Hepatocyte (in vitro differentiated cells): ENCODE measurements at regions not wholly inside any gene's neighbourhood (a gene's known extent, or its start where the extent isn't known, plus 50 kb on each side); places are given as distances from the start of the nearest gene placed in this dataset.

Source experiments
- DNase-seq: peaks from one replicate; pipeline ENCODE4 v3.0.0-alpha.2; 2016; ENCODE audit warnings: low spot score
- H2AFZ ChIP-seq: fragments of 200-600 bp; sonication (generic); 2 replicates; pipeline ENCODE4 v1.6.0; 2016; ENCODE audit warnings: antibody characterized with exemption, mild to moderate bottlenecking
- H3K27ac ChIP-seq: fragments of 200-600 bp; sonication (generic); 2 replicates; pipeline ENCODE4 v1.5.1; 2016; ENCODE audit warnings: mild to moderate bottlenecking
- H3K27me3 ChIP-seq: fragments of 200-600 bp; sonication (generic); 2 replicates; pipeline ENCODE4 v1.6.1; 2016
- H3K36me3 ChIP-seq: fragments of 200-600 bp; sonication (generic); replicated peaks from 2 replicates; pipeline ENCODE4 v1.5.1; 2016; ENCODE audit warnings: low read depth; ENCODE audit not compliant: insufficient read depth
- H3K4me1 ChIP-seq: fragments of 200-600 bp; sonication (generic); 2 replicates; pipeline ENCODE4 v1.5.1; 2016; ENCODE audit warnings: mild to moderate bottlenecking, moderate library complexity; ENCODE audit not compliant: insufficient read depth
- H3K4me2 ChIP-seq: fragments of 200-600 bp; sonication (generic); 2 replicates; pipeline ENCODE4 v1.6.0; 2016
- H3K4me3 ChIP-seq: fragments of 200-600 bp; sonication (generic); 2 replicates; pipeline ENCODE4 v1.5.1; 2016; ENCODE audit warnings: mild to moderate bottlenecking
- H3K79me2 ChIP-seq: fragments of 200-600 bp; sonication (generic); 2 replicates; pipeline ENCODE4 v1.6.0; 2017; ENCODE audit warnings: mild to moderate bottlenecking
- H3K9me2 ChIP-seq: fragments of 200-600 bp; sonication (generic); replicated peaks from 2 replicates; pipeline ENCODE4 v1.6.0; 2017; ENCODE audit warnings: mild to moderate bottlenecking; ENCODE audit not compliant: insufficient read depth
- H3K9me3 ChIP-seq: fragments of 200-600 bp; sonication (generic); 2 replicates; pipeline ENCODE4 v1.5.1; 2016; ENCODE audit warnings: low read depth, mild to moderate bottlenecking
- H4K20me1 ChIP-seq: fragments of 200-600 bp; sonication (generic); 2 replicates; pipeline ENCODE4 v1.6.0; 2016; ENCODE audit warnings: mild to moderate bottlenecking; ENCODE audit not compliant: insufficient read depth, poor library complexity, severe bottlenecking
- EZH2 ChIP-seq: fragments of 200-600 bp; sonication (generic); IDR thresholded peaks from 2 replicates; pipeline ENCODE4 v1.6.1; 2016; ENCODE audit warnings: antibody characterized with exemption, mild to moderate bottlenecking, borderline replicate concordance
- EZH2phosphoT487 ChIP-seq: fragments of 200-600 bp; sonication (generic); IDR thresholded peaks from one replicate; pipeline ENCODE4 v1.6.1; 2018; ENCODE audit warnings: antibody characterized with exemption, mild to moderate bottlenecking, low read depth, moderate library complexity; ENCODE audit not compliant: unreplicated experiment, severe bottlenecking
- WGBS: methylation state at CpG from one replicate; pipeline ENCODE4 v1.1.6; 2016; ENCODE audit warnings: low lambda C conversion rate; ENCODE audit errors: missing lambda C conversion rate; 5-methylcytosine and 5-hydroxymethylcytosine counted together
- TF ChIP-seq, protein P1 (sequence below): fragments of 200-600 bp; sonication (generic); IDR thresholded peaks from 2 replicates; pipeline ENCODE4 v1.5.1; 2016; ENCODE audit warnings: antibody characterized with exemption, mild to moderate bottlenecking; ENCODE audit not compliant: poor library complexity

GRCh38 chr16:14369734-14370598 is 260.1 kb downstream of the PARN start:
- Histone ChIP-seq H3K79me2 (no peaks in the 10 kb centered on the region), H3K4me3 (no peak overlapping the region), H3K9me3 (no peaks in the 10 kb centered on the region), H3K4me1 (no peaks in the 10 kb centered on the region), H3K9me2 (no peaks in the 10 kb centered on the region), H3K27me3 (no peaks in the 10 kb centered on the region), H3K27ac (no peak overlapping the region), H3K36me3 (no peaks in the 10 kb centered on the region), H2AFZ (no peak overlapping the region), H4K20me1 (no peaks in the 10 kb centered on the region), H3K4me2 (no peak overlapping the region)
- no peak for DNase-seq
- TF ChIP-seq, protein P1, sequence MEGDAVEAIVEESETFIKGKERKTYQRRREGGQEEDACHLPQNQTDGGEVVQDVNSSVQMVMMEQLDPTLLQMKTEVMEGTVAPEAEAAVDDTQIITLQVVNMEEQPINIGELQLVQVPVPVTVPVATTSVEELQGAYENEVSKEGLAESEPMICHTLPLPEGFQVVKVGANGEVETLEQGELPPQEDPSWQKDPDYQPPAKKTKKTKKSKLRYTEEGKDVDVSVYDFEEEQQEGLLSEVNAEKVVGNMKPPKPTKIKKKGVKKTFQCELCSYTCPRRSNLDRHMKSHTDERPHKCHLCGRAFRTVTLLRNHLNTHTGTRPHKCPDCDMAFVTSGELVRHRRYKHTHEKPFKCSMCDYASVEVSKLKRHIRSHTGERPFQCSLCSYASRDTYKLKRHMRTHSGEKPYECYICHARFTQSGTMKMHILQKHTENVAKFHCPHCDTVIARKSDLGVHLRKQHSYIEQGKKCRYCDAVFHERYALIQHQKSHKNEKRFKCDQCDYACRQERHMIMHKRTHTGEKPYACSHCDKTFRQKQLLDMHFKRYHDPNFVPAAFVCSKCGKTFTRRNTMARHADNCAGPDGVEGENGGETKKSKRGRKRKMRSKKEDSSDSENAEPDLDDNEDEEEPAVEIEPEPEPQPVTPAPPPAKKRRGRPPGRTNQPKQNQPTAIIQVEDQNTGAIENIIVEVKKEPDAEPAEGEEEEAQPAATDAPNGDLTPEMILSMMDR = no peak
- no peak for TF ChIP-seq EZH2
- TF ChIP-seq EZH2phosphoT487 = no peak
- 88% methylated on average over 25 of the region's 26 CpGs for WGBS

DNA sequence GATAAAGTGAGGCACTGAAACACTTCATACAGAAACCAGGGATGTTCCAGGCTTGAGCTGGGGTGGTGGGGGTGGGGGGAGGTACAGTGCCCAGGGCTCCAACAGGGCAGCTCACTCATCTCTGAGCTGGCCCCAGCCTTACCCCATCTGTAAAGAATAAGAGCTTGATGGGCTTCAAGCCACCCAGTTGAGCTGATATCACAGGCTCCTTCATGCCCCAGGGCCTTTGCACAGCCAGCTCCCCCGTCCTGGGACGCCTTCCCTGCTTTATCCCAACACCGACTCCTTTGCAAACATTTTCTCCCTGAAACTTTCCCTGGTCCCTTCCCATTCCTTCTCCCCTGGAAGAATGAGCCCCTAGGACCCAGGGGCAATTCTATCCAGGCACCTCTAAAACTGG is 261.7 kb downstream of the PARN start:
- no peaks in the 10 kb centered on the region for H3K9me2 ChIP-seq
- H3K27ac ChIP-seq = no peak overlapping the region
- no peaks in the 10 kb centered on the region for H3K9me3 ChIP-seq
- no peaks in the 10 kb centered on the region for H4K20me1 ChIP-seq
- DNase-seq = no peak
- no peak overlapping the region for H2AFZ ChIP-seq
- H3K27me3 ChIP-seq = no peaks in the 10 kb centered on the region
- H3K79me2 ChIP-seq = no peaks in the 10 kb centered on the region
- H3K4me1 ChIP-seq = no peaks in the 10 kb centered on the region
- H3K4me3 ChIP-seq = no peak overlapping the region
- H3K4me2 ChIP-seq = no peak overlapping the region
- 84% methylated on average over 3 of the region's 3 CpGs for WGBS
- H3K36me3 ChIP-seq = no peaks in the 10 kb centered on the region
- TF ChIP-seq, protein P1 = no peak
- TF ChIP-seq EZH2phosphoT487 = no peak
- no peak for TF ChIP-seq EZH2

DNA sequence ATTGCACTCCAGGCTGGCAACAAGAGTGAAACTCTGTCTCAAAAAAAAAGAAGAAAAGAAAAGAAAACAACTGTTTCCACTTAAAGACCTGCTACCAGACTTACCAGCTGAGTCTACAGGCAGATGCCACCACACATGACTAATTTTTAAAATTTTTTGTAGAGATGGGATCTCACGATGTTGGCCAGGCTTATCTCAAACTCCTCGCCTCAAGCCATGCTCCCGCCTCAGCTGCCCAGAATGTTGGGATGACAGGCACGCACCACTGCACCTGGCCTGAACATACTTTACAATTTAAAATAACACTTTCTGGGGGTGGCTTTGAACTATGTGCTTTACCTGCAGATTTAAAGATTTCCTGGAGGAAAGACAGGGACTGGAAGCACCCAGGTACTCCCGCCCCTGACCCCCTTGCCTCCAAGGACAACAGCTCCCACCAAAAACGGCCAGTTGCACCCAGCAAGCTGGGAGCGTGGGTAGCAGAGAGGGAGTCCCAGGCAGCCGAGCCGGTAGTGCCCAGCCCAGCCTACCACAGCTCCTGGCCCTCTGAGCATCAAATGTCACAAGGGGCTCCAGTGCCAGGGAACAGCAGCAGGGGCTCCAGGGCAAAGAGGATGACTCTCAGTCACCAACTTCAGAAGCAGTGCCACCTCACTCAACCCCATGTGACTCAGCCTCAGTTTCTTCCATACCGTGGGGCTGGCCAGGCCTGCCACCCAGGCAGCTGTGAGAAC is 262.9 kb downstream of the PARN start:
- no peaks in the 10 kb centered on the region for H4K20me1 ChIP-seq
- H3K36me3 ChIP-seq = no peaks in the 10 kb centered on the region
- WGBS = 87% methylated on average over 10 of the region's 10 CpGs
- H3K79me2 ChIP-seq = no peaks in the 10 kb centered on the region
- TF ChIP-seq, protein P1 = no peak
- TF ChIP-seq EZH2phosphoT487 = no peak
- no peak for TF ChIP-seq EZH2
- H3K9me2 ChIP-seq = no peaks in the 10 kb centered on the region
- no peaks in the 10 kb centered on the region for H3K9me3 ChIP-seq
- no peak overlapping the region for H2AFZ ChIP-seq
- H3K4me2 ChIP-seq = no peak overlapping the region
- no peak for DNase-seq
- H3K27me3 ChIP-seq = no peaks in the 10 kb centered on the region
- no peak overlapping the region for H3K4me3 ChIP-seq
- H3K4me1 ChIP-seq = peaks cover 8% of the 10 kb centered on the region
- no peak overlapping the region for H3K27ac ChIP-seq
